ENCODE measurements at regions not wholly inside any gene's neighbourhood (a gene's known extent, or its start where the extent isn't known, plus 50 kb on each side); places are given as distances from the start of the nearest gene placed in this dataset.
"Not testable (repeated sequence)": the region's sequence is repeated elsewhere in the genome, so short reads cannot be mapped to it uniquely, and the experiment has no call there.

GRCh38 chr18:65671621-65672415, 79.0 kb upstream of the CDH7 start:
- H3K9me3 ChIP-seq: no peaks in the 10 kb centered on the region
- no peak overlapping the region for H3K4me3 ChIP-seq
- no peak for DNase-seq
- no peaks in the 10 kb centered on the region for H3K27me3 ChIP-seq
- H3K36me3 ChIP-seq: no peaks in the 10 kb centered on the region

- DNase-seq, H3K27me3 ChIP-seq, H3K4me3 ChIP-seq, H3K36me3 ChIP-seq, H3K9me3 ChIP-seq: not testable (repeated sequence)
These were observed 80.7 kb upstream of the CDH7 start for GRCh38 chr18:65670145-65670544.

DNA sequence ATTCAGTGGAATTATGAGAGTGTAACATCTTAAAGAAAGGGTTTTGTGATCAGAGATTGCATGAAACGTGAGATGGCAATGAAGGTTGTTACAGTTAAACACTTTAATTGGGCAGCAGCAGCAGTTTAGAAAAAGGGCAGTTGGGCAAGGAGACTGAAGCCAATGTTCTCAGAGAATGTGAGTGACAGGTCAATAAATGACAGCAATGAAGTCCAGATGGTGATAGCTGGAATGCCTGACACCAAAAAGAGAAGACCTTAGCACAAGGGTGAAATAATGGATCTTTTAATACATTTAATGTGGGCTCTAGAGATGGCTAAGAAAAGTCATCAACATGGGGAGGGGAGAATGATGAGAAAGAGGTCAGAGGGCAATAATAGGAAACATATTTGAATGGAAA, 89.4 kb upstream of the CDH7 start:
- H3K36me3 ChIP-seq: no peaks in the 10 kb centered on the region
- no peaks in the 10 kb centered on the region for H3K27me3 ChIP-seq
- DNase-seq: no peak
- H3K9me3 ChIP-seq: no peaks in the 10 kb centered on the region
- H3K4me3 ChIP-seq: no peak overlapping the region

DNA sequence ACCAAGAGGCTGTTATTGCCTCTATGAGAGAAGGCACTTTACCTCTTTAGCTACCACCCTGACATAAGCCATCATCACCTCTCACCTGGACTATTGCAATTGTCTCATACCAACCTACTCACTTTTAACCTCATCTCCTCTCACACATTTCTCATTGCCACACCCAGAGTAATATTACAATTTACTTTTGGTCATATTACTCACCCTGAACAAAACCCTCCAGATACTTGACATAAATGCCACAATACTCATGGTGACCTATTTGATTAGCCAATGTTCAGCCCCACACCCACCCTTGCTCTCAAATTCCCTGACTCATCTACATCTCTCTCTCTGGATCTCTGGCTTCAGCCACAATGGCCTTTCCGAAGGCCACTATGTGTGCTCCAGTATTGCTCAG, 90.9 kb upstream of the CDH7 start:
- no peaks in the 10 kb centered on the region for H3K9me3 ChIP-seq
- no peaks in the 10 kb centered on the region for H3K27me3 ChIP-seq
- H3K36me3 ChIP-seq: no peaks in the 10 kb centered on the region
- no peak for DNase-seq
- no peak overlapping the region for H3K4me3 ChIP-seq

DNA sequence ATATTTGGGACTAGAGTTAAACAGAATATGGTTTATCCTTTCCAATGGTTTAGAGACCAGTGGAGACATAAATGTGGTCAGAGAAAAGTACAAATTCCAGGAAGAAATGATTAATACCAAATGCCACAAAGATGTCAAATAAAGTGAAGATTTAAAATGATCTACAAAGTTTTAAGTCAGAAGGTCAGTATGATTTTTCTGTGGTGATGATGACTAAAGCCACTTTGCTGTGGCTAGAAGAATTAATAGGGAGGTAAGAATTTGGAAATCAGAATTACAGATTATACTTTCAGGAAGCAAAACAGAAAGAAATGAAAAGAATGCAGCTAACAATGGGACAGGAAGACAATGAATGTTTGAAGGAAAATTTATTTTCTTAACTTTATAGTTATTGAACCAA, 91.5 kb upstream of the CDH7 start:
- DNase-seq: no peak
- no peaks in the 10 kb centered on the region for H3K27me3 ChIP-seq
- H3K4me3 ChIP-seq: no peak overlapping the region
- H3K9me3 ChIP-seq: no peaks in the 10 kb centered on the region
- no peaks in the 10 kb centered on the region for H3K36me3 ChIP-seq

DNA sequence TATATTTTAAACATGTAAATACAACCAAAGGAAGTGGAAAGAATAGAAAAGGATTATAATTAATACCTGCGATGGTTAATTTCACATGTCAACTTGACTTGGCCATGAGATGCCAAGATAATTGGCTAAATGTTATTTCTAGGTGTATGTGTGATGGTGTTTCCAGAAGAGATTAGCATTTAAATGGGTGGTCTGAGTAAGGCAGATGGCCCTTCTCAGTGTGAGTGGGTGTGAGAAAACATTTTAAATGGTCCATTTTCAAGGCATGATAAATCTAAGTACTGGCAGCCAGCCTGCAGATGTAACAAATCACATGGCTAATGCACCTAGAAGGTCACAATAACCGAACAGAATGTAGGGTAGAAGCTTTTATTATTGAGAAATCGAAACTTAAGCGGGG, 99.6 kb upstream of the CDH7 start:
- no peaks in the 10 kb centered on the region for H3K27me3 ChIP-seq
- no peaks in the 10 kb centered on the region for H3K36me3 ChIP-seq
- no peak overlapping the region for H3K4me3 ChIP-seq
- DNase-seq: no peak
- no peaks in the 10 kb centered on the region for H3K9me3 ChIP-seq

- no peak for DNase-seq
- Histone ChIP-seq H3K36me3 (no peaks in the 10 kb centered on the region), H3K4me3 (no peak overlapping the region), H3K9me3 (no peaks in the 10 kb centered on the region), H3K27me3 (no peaks in the 10 kb centered on the region)
These were observed 118.6 kb upstream of the CDH7 start for GRCh38 chr18:65632236-65632635.

DNA sequence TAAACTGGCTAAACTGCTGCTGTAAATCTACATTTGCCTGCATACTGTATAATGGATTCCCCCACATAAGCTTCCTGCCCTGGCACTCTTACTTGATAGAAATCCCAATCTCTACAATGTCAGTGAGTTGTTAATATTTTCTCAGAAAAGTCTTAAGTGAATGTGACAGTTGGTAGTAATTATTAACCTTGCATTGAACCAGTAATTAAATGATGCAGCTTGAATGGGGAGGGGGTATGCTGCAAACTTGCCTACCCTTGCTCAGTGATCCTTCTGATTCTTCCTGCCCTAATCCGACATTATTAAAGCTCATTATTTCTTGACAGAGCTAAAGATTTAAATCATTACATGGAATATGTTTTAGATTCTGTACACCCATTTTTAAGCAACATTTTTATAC, 119.0 kb upstream of the CDH7 start:
- Histone ChIP-seq H3K27me3 (no peaks in the 10 kb centered on the region), H3K36me3 (no peaks in the 10 kb centered on the region)
- no peak for DNase-seq

GRCh38 chr18:65628390-65628789, 122.4 kb upstream of the CDH7 start:
- no peak for DNase-seq
- Histone ChIP-seq H3K27me3 (no peaks in the 10 kb centered on the region), H3K4me3 (no peak overlapping the region), H3K9me3 (no peaks in the 10 kb centered on the region), H3K36me3 (no peaks in the 10 kb centered on the region)

More for the DNA sequence above, 119.0 kb upstream of the CDH7 start:
- Histone ChIP-seq H3K9me3 (no peaks in the 10 kb centered on the region), H3K4me3 (no peak overlapping the region)

DNA sequence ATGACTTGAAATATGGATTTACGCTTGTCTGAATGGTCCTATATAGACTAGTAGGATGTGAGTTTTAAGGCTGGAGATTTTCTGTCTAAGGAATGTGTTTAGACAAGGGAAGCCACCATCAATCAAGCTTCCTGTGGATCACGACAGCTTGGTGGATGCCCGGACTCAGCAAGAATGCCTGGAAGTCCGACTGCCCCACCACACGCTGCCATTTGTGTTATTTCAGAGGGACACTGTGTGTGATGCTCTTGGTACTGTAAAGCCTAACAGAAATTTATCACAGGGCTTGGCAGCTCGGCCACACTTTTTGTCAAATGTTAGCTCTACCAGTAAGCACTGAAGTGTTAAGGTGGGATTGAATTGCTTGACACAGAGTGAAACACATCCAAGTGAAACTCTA, 127.1 kb upstream of the CDH7 start:
- Histone ChIP-seq H3K9me3 (no peaks in the 10 kb centered on the region), H3K4me3 (no peak overlapping the region), H3K27me3 (no peaks in the 10 kb centered on the region), H3K36me3 (no peaks in the 10 kb centered on the region)
- DNase-seq: no peak

GRCh38 chr18:65622436-65622835, 128.4 kb upstream of the CDH7 start:
- no peaks in the 10 kb centered on the region for H3K27me3 ChIP-seq
- no peak for DNase-seq
- no peaks in the 10 kb centered on the region for H3K9me3 ChIP-seq
- H3K36me3 ChIP-seq: no peaks in the 10 kb centered on the region
- H3K4me3 ChIP-seq: no peak overlapping the region

DNA sequence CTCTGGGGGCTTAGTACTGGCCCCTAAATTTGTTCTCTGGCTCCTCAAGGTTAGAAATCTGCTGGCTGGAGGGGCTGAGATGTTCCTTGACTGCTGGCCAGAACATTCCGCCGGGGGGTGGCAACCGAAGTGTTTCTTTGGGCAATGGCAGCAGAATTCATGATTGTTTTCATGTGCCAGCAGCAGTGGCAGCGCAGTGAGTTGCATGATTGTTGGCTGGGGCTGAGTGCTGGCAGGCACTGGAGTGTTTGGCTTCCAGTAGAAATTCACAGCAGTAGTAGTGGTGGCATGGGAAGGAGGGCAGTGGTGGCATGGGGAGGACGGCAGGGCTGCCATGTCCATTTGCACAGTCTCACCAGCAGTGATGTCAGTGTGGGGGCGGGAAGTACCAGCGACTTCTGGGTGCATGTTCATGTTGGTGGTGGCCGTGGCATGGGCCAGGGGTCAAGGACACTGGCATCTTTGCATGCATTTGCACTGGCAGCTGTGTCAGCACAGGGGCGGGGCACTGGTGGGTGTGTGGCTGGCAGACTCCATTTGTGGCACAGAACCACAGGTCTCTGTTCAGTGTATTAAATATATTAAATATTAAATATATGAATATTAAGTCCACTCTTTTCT, 130.6 kb upstream of the CDH7 start:
- Histone ChIP-seq H3K27me3 (no peaks in the 10 kb centered on the region), H3K36me3 (no peaks in the 10 kb centered on the region), H3K9me3 (no peaks in the 10 kb centered on the region), H3K4me3 (no peak overlapping the region)
- no peak for DNase-seq

DNA sequence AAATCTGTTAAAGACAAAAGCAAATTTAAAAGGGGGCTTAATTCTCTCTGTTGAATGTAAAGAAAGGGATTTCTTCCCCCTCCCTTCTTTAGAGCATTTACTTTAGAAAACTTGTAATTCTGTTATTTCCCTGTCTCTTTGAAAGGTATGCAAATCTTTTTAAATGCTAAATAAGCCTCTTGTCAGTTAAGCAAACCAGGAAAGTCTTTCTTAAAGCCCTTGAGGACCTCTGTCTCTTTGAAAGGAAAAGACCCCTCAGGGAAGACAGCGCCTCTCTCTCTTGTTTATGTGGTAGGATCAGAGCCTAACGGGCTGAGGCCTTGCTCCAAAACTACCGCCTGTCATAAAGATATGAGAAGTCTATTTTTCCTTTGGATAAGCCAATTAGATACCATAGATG, 139.9 kb upstream of the CDH7 start:
- DNase-seq: no peak
- no peak overlapping the region for H3K4me3 ChIP-seq
- no peaks in the 10 kb centered on the region for H3K36me3 ChIP-seq
- H3K27me3 ChIP-seq: no peaks in the 10 kb centered on the region
- no peaks in the 10 kb centered on the region for H3K9me3 ChIP-seq

- H3K27me3 ChIP-seq: no peaks in the 10 kb centered on the region
- DNase-seq: no peak
- no peaks in the 10 kb centered on the region for H3K36me3 ChIP-seq
- H3K4me3 ChIP-seq: no peak overlapping the region
- no peaks in the 10 kb centered on the region for H3K9me3 ChIP-seq
These were observed 142.3 kb upstream of the CDH7 start for GRCh38 chr18:65608471-65608870.

DNA sequence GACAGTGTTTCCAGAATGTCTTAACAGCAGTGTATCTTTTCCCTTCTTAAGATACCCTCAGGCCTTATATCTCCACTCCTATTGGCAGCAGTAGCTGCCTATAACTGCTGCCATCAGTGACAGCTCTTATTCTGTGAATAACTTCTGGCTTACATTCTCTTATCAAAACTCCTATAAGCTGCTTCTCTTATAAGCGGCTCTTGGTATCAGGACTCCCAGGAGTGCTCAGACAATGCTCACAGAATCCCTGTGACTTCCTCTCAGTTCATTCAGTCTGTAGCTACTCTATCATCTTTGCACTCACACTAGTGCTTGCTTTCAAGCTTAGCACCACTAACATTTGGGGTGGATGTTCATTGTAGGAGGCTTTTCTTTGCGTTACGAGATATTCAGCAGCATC, 143.7 kb upstream of the CDH7 start:
- DNase-seq: no peak
- Histone ChIP-seq H3K36me3 (no peaks in the 10 kb centered on the region), H3K27me3 (no peaks in the 10 kb centered on the region), H3K4me3 (no peak overlapping the region), H3K9me3 (no peaks in the 10 kb centered on the region)

DNA sequence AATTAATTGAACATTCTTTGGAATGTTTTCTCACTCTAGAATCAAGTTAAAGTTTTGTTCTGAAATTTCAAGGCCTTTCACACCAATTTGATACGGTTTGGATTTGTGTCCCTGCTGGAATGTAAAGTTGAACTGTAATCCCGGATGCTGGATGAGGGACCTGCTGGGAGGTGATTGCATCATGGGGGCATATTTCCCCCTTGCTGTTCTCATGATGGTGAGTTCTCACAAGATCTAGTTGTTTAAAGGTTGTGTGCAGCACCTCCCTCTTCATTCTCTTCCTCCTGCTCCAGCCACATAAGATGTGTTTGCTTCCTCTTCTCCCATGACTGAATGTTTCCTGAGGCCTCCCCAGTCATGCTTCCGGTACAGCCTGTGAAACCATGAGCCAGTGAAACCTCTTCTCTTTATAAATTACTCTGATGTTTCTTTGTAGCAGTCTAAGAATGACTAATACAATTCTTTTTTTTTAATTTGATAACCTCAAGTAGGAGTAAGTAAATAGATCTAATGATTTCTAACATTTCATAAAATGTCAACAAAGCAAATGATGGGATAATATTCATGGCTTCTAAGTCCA, 144.2 kb upstream of the CDH7 start:
- no peak for DNase-seq
- no peaks in the 10 kb centered on the region for H3K27me3 ChIP-seq
- no peaks in the 10 kb centered on the region for H3K9me3 ChIP-seq
- no peaks in the 10 kb centered on the region for H3K36me3 ChIP-seq
- H3K4me3 ChIP-seq: no peak overlapping the region

GRCh38 chr18:65605352-65605751, 145.5 kb upstream of the CDH7 start:
- not testable (repeated sequence) for DNase-seq, H3K27me3 ChIP-seq, H3K9me3 ChIP-seq, H3K4me3 ChIP-seq, H3K36me3 ChIP-seq

GRCh38 chr18:65601775-65602174, 149.0 kb upstream of the CDH7 start:
- Histone ChIP-seq H3K36me3 (no peaks in the 10 kb centered on the region), H3K9me3 (no peaks in the 10 kb centered on the region), H3K4me3 (no peak overlapping the region), H3K27me3 (no peaks in the 10 kb centered on the region)
- no peak for DNase-seq
